Mesenchymal stem cell (in vitro differentiated cells and primary cell): ENCODE measurements at regions not wholly inside any gene's neighbourhood (a gene's known extent, or its start where the extent isn't known, plus 50 kb on each side); places are given as distances from the start of the nearest gene placed in this dataset.

Experiments used
- DNase-seq: peaks from one replicate; pipeline ENCODE4 v3.0.0-alpha.2; 2013
- H2AFZ ChIP-seq: one replicate; pipeline ENCODE4 v1.6.1; 2013; ENCODE audit warnings: low read depth, mild to moderate bottlenecking, control low read depth, inconsistent platforms, low read length, moderate library complexity
- H2AK5ac ChIP-seq: 2 replicates; pipeline ENCODE4 v1.6.1; 2013; ENCODE audit warnings: low read length, moderate library complexity, mild to moderate bottlenecking, inconsistent platforms; ENCODE audit not compliant: severe bottlenecking
- H2BK120ac ChIP-seq: one replicate; pipeline ENCODE4 v1.6.1; 2013; ENCODE audit warnings: low read depth, mild to moderate bottlenecking, inconsistent platforms, low read length, moderate library complexity
- H2BK12ac ChIP-seq, 2 experiments: one replicate each; pipeline ENCODE4 v1.6.1; 2013; ENCODE audit warnings: inconsistent platforms in 2 of 2, low read length in 2 of 2, mild to moderate bottlenecking in 2 of 2, moderate library complexity in 2 of 2, control low read depth in 1 of 2
- H2BK15ac ChIP-seq: one replicate; pipeline ENCODE4 v1.6.1; 2013; ENCODE audit warnings: mild to moderate bottlenecking, low read depth, inconsistent platforms; ENCODE audit not compliant: poor library complexity, severe bottlenecking
- H2BK5ac ChIP-seq: 2 replicates; pipeline ENCODE4 v1.6.1; 2013; ENCODE audit warnings: low read depth, mild to moderate bottlenecking, low read length, control low read depth, inconsistent platforms; ENCODE audit not compliant: poor library complexity, severe bottlenecking
- H3K14ac ChIP-seq, 2 experiments: one replicate each; pipeline ENCODE4 v1.6.1; 2013; ENCODE audit warnings: inconsistent platforms in 2 of 2, low read length in 2 of 2, control low read depth in 1 of 2, mild to moderate bottlenecking in 1 of 2, moderate library complexity in 1 of 2
- H3K18ac ChIP-seq, 2 experiments: one replicate each; pipeline ENCODE4 v1.6.1; 2013; ENCODE audit warnings: inconsistent platforms in 2 of 2, low read length in 2 of 2, control low read depth in 1 of 2, low read depth in 1 of 2, mild to moderate bottlenecking in 1 of 2
- H3K23ac ChIP-seq, 2 experiments: one replicate each; pipeline ENCODE4 v1.6.1; 2013; ENCODE audit warnings: inconsistent platforms in 2 of 2, low read length in 2 of 2, mild to moderate bottlenecking in 2 of 2, moderate library complexity in 2 of 2, control low read depth in 1 of 2
- H3K27ac ChIP-seq: 2 replicates; pipeline ENCODE4 v1.5.1; 2013; ENCODE audit warnings: mild to moderate bottlenecking, moderate library complexity, low read length, control low read depth, inconsistent platforms; ENCODE audit not compliant: poor library complexity, severe bottlenecking
- H3K27me3 ChIP-seq, 2 experiments: 2 replicates each; pipeline versions ENCODE4 v1.6.1 to v1.7.0; 2013; ENCODE audit warnings: low read length in 2 of 2, mild to moderate bottlenecking in 2 of 2, moderate library complexity in 2 of 2, control low read depth in 1 of 2, inconsistent platforms in 1 of 2; ENCODE audit not compliant: control insufficient read depth in 1 of 2, insufficient read depth in 1 of 2
- H3K36me3 ChIP-seq, 2 experiments: 2 replicates each; pipeline versions ENCODE4 v1.6.1 to v1.7.0; 2013; ENCODE audit warnings: low read length in 2 of 2, control low read depth in 1 of 2, inconsistent platforms in 1 of 2, low read depth in 1 of 2, mild to moderate bottlenecking in 1 of 2; ENCODE audit not compliant: insufficient read depth in 2 of 2, control insufficient read depth in 1 of 2
- H3K4ac ChIP-seq, 2 experiments: one replicate each; pipeline ENCODE4 v1.6.1; 2013; ENCODE audit warnings: inconsistent platforms in 2 of 2, low read length in 2 of 2, mild to moderate bottlenecking in 2 of 2, moderate library complexity in 2 of 2, control low read depth in 1 of 2, low read depth in 1 of 2
- H3K4me1 ChIP-seq: 2 replicates; pipeline ENCODE4 v1.6.1; 2013; ENCODE audit warnings: low read depth, low read length, control low read depth; ENCODE audit not compliant: control insufficient read depth, insufficient read depth
- H3K4me2 ChIP-seq: 2 replicates; pipeline ENCODE4 v1.6.1; 2013; ENCODE audit warnings: low read length, mild to moderate bottlenecking, inconsistent platforms; ENCODE audit not compliant: poor library complexity, severe bottlenecking
- H3K4me3 ChIP-seq, 2 experiments: 2 replicates each; pipeline versions ENCODE4 v1.5.1 to v1.7.0; 2013; ENCODE audit warnings: low read length in 2 of 2, mild to moderate bottlenecking in 2 of 2, control low read depth in 1 of 2, low read depth in 1 of 2; ENCODE audit not compliant: insufficient read depth in 1 of 2
- H3K79me1 ChIP-seq: replicated peaks from 2 replicates; pipeline ENCODE4 v1.6.1; 2013; ENCODE audit warnings: mild to moderate bottlenecking, control low read depth, low read length, inconsistent platforms; ENCODE audit not compliant: poor library complexity, severe bottlenecking
- H3K9ac ChIP-seq: 2 replicates; pipeline ENCODE4 v1.7.0; 2013; ENCODE audit warnings: mild to moderate bottlenecking, low read length, moderate library complexity
- H3K9me3 ChIP-seq: 2 replicates; pipeline ENCODE4 v1.7.0; 2013; ENCODE audit warnings: mild to moderate bottlenecking, low read length; ENCODE audit not compliant: control insufficient read depth
- H4K8ac ChIP-seq: one replicate; pipeline ENCODE4 v1.6.1; 2013; ENCODE audit warnings: inconsistent platforms, mild to moderate bottlenecking, low read length, moderate library complexity
- H4K91ac ChIP-seq: one replicate; pipeline ENCODE4 v1.6.1; 2013; ENCODE audit warnings: mild to moderate bottlenecking, low read length, inconsistent platforms
- WGBS: methylation state at CpG from one replicate; pipeline ENCODE4 v1.1.7; 2013; ENCODE audit warnings: mixed read lengths; 5-methylcytosine and 5-hydroxymethylcytosine counted together

GRCh38 chr5:175246889-175247520, 197.0 kb downstream of the DRD1 start:
- no peak overlapping the region for H4K8ac ChIP-seq
- H3K9me3 ChIP-seq = no peaks in the 10 kb centered on the region
- no peak overlapping the region for H2BK15ac ChIP-seq
- H3K18ac ChIP-seq = no peak overlapping the region
- H3K27ac ChIP-seq = no peak overlapping the region
- no peaks in the 10 kb centered on the region for H3K79me1 ChIP-seq
- peak; percentile 0 for DNase-seq
- peak overlapping the region; percentile 79 for H3K9ac ChIP-seq
- H3K4ac ChIP-seq = no peak overlapping the region
- no peak overlapping the region for H3K23ac ChIP-seq
- no peaks in the 10 kb centered on the region for H3K27me3 ChIP-seq
- no peaks in the 10 kb centered on the region for H3K36me3 ChIP-seq
- H3K4me2 ChIP-seq = no peak overlapping the region
- no peak overlapping the region for H4K91ac ChIP-seq
- no peak overlapping the region for H2BK120ac ChIP-seq
- no peak overlapping the region for H2BK5ac ChIP-seq
- H2AK5ac ChIP-seq = no peak overlapping the region
- no peak overlapping the region for H2AFZ ChIP-seq
- 76% methylated on average over 3 of the region's 4 CpGs for WGBS
- H2BK12ac ChIP-seq = no peak overlapping the region
- peaks cover 2% of the 10 kb centered on the region for H3K4me1 ChIP-seq
- H3K14ac ChIP-seq = no peak overlapping the region
- peak overlapping the region in 1 of 2 experiments; percentile 9 for H3K4me3 ChIP-seq

- DNase-seq = peak; percentile 61
- H4K8ac ChIP-seq = no peak overlapping the region
- H2BK120ac ChIP-seq = no peak overlapping the region
- H3K4me2 ChIP-seq = no peak overlapping the region
- H3K27ac ChIP-seq = no peak overlapping the region
- no peak overlapping the region for H2BK5ac ChIP-seq
- no peak overlapping the region for H3K18ac ChIP-seq
- whole genome bisulfite sequencing = 2% methylated on average over 5 of the region's 8 CpGs
- no peak overlapping the region for H2AFZ ChIP-seq
- no peaks in the 10 kb centered on the region for H3K27me3 ChIP-seq
- H3K9me3 ChIP-seq = no peaks in the 10 kb centered on the region
- H2AK5ac ChIP-seq = no peak overlapping the region
- no peak overlapping the region for H3K14ac ChIP-seq
- no peak overlapping the region for H4K91ac ChIP-seq
- H3K36me3 ChIP-seq = no peaks in the 10 kb centered on the region
- H3K9ac ChIP-seq = peak overlapping the region; percentile 79
- H3K4ac ChIP-seq = no peak overlapping the region
- H3K4me1 ChIP-seq = peaks cover 2% of the 10 kb centered on the region
- H2BK12ac ChIP-seq = no peak overlapping the region
- H2BK15ac ChIP-seq = no peak overlapping the region
- no peaks in the 10 kb centered on the region for H3K79me1 ChIP-seq
- H3K23ac ChIP-seq = no peak overlapping the region
- H3K4me3 ChIP-seq = no peak overlapping the region
These were observed 197.6 kb downstream of the DRD1 start for GRCh38 chr5:175246242-175246888.

- H2BK120ac ChIP-seq = no peak overlapping the region
- no peak overlapping the region for H2BK12ac ChIP-seq
- H2AFZ ChIP-seq = no peak overlapping the region
- no peaks in the 10 kb centered on the region for H3K36me3 ChIP-seq
- no peak overlapping the region for H3K27ac ChIP-seq
- no peak overlapping the region for H3K4me2 ChIP-seq
- DNase-seq = no peak
- H3K27me3 ChIP-seq = peaks cover 0 to 10% of the 10 kb centered on the region in 2 experiments
- no peaks in the 10 kb centered on the region for H3K9me3 ChIP-seq
- H4K91ac ChIP-seq = no peak overlapping the region
- H3K18ac ChIP-seq = no peak overlapping the region
- no peaks in the 10 kb centered on the region for H3K79me1 ChIP-seq
- no peak overlapping the region for H2AK5ac ChIP-seq
- H2BK15ac ChIP-seq = no peak overlapping the region
- H3K14ac ChIP-seq = no peak overlapping the region
- H4K8ac ChIP-seq = no peak overlapping the region
- peaks cover 2% of the 10 kb centered on the region for H3K4me1 ChIP-seq
- 62% methylated on average over 6 of the region's 6 CpGs for WGBS
- no peak overlapping the region for H3K4me3 ChIP-seq
- H3K9ac ChIP-seq = no peak overlapping the region
- no peak overlapping the region for H2BK5ac ChIP-seq
- H3K4ac ChIP-seq = no peak overlapping the region
- no peak overlapping the region for H3K23ac ChIP-seq
These were observed 200.5 kb downstream of the DRD1 start for GRCh38 chr5:175243441-175243840.

GRCh38 chr5:175242207-175242606, 201.8 kb downstream of the DRD1 start:
- H3K4me2 ChIP-seq = no peak overlapping the region
- WGBS = 73% methylated on average over 5 of the region's 5 CpGs
- no peaks in the 10 kb centered on the region for H3K9me3 ChIP-seq
- DNase-seq = no peak
- no peak overlapping the region for H2BK5ac ChIP-seq
- H3K18ac ChIP-seq = no peak overlapping the region
- H2AFZ ChIP-seq = no peak overlapping the region
- no peak overlapping the region for H3K14ac ChIP-seq
- no peak overlapping the region for H2BK12ac ChIP-seq
- H3K4me1 ChIP-seq = peaks cover 2% of the 10 kb centered on the region
- H3K9ac ChIP-seq = no peak overlapping the region
- H3K27ac ChIP-seq = no peak overlapping the region
- no peaks in the 10 kb centered on the region for H3K36me3 ChIP-seq
- H2BK120ac ChIP-seq = no peak overlapping the region
- H2AK5ac ChIP-seq = no peak overlapping the region
- H3K27me3 ChIP-seq = peaks cover 0 to 21% of the 10 kb centered on the region in 2 experiments
- no peak overlapping the region for H3K4ac ChIP-seq
- H3K23ac ChIP-seq = no peak overlapping the region
- no peak overlapping the region for H2BK15ac ChIP-seq
- no peak overlapping the region for H3K4me3 ChIP-seq
- no peak overlapping the region for H4K8ac ChIP-seq
- no peaks in the 10 kb centered on the region for H3K79me1 ChIP-seq
- no peak overlapping the region for H4K91ac ChIP-seq
